HCT116 (cell line): ENCODE measurements at regions not wholly inside any gene's neighbourhood (a gene's known extent, or its start where the extent isn't known, plus 50 kb on each side); places are given as distances from the start of the nearest gene placed in this dataset.

ENCODE experiments used
- EGR1 ChIP-seq: IDR thresholded peaks from 2 replicates; pipeline ENCODE4 v1.6.1; 2012; ENCODE audit warnings: low read depth
- EZH2 ChIP-seq: fragments of 200-600 bp; sonication (generic); IDR thresholded peaks from 2 replicates; pipeline ENCODE4 v1.6.1; 2017; ENCODE audit warnings: antibody characterized with exemption, mixed run types
- JUND ChIP-seq: IDR thresholded peaks from 2 replicates; pipeline ENCODE4 v1.6.1; 2012
- MAX ChIP-seq: IDR thresholded peaks from 2 replicates; pipeline ENCODE4 v1.6.1; 2012
- POLR2A ChIP-seq: IDR thresholded peaks from 2 replicates; pipeline ENCODE4 v1.7.0; 2011; ENCODE audit warnings: borderline replicate concordance; ENCODE audit not compliant: insufficient read depth, insufficient read length; ENCODE audit errors: extremely low read depth
- POLR2AphosphoS5 ChIP-seq: IDR thresholded peaks from 2 replicates; pipeline ENCODE4 v1.6.1; 2011; ENCODE audit warnings: mild to moderate bottlenecking, low read depth, low read length, moderate library complexity
- RAD21 ChIP-seq: IDR thresholded peaks from 2 replicates; pipeline ENCODE4 v1.6.1; 2012; ENCODE audit warnings: low read depth, mild to moderate bottlenecking
- REST ChIP-seq: IDR thresholded peaks from 2 replicates; pipeline ENCODE4 v1.6.1; 2012; ENCODE audit warnings: low read depth
- SP1 ChIP-seq: IDR thresholded peaks from 2 replicates; pipeline ENCODE4 v1.6.1; 2012; ENCODE audit warnings: low read depth
- SRF ChIP-seq: IDR thresholded peaks from 2 replicates; pipeline ENCODE4 v1.6.1; 2012; ENCODE audit warnings: low read depth
- ZNF274 ChIP-seq: fragments of 200-500 bp; sonication (Bioruptor generic); IDR thresholded peaks from 2 replicates; pipeline ENCODE4 v1.6.1; 2014; ENCODE audit warnings: mild to moderate bottlenecking, low read depth, low read length, inconsistent platforms
- TF ChIP-seq, protein P1 (sequence below), 3 experiments: fragments of 200-600 bp in 1 of 3; sonication (generic) in 1 of 3; IDR thresholded peaks in 2 of 3; conservative IDR thresholded peaks in 1 of 3; 2 replicates each; pipeline ENCODE4 v1.5.1; 2012 to 2017; ENCODE audit warnings: low read depth in 2 of 3, low read length in 2 of 3, antibody characterized with exemption in 1 of 3, borderline replicate concordance in 1 of 3, control low read depth in 1 of 3, mild to moderate bottlenecking in 1 of 3, mixed read lengths in 1 of 3, mixed run types in 1 of 3, moderate library complexity in 1 of 3; ENCODE audit not compliant: insufficient read depth in 1 of 3
- TF ChIP-seq, protein P2 (sequence below): IDR thresholded peaks from 2 replicates; pipeline ENCODE4 v1.6.1; 2012

- TF ChIP-seq SP1 (no peak), SRF (no peak), POLR2A (no peak), RAD21 (no peak), EGR1 (no peak), POLR2AphosphoS5 (no peak), REST (no peak), ZNF274 (no peak), EZH2 (no peak), JUND (no peak), MAX (no peak)
- TF ChIP-seq, protein P1, sequence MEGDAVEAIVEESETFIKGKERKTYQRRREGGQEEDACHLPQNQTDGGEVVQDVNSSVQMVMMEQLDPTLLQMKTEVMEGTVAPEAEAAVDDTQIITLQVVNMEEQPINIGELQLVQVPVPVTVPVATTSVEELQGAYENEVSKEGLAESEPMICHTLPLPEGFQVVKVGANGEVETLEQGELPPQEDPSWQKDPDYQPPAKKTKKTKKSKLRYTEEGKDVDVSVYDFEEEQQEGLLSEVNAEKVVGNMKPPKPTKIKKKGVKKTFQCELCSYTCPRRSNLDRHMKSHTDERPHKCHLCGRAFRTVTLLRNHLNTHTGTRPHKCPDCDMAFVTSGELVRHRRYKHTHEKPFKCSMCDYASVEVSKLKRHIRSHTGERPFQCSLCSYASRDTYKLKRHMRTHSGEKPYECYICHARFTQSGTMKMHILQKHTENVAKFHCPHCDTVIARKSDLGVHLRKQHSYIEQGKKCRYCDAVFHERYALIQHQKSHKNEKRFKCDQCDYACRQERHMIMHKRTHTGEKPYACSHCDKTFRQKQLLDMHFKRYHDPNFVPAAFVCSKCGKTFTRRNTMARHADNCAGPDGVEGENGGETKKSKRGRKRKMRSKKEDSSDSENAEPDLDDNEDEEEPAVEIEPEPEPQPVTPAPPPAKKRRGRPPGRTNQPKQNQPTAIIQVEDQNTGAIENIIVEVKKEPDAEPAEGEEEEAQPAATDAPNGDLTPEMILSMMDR (IDR thresholded peaks at IDR 0.05 in 2 of 3, conservative IDR thresholded peaks at IDR 0.05 in 1 of 3; ENCODE audit: borderline replicate concordance in 1 of 3, insufficient read depth in 1 of 3, low read depth in 2 of 3, low read length in 2 of 3): no peak
- TF ChIP-seq, protein P2, sequence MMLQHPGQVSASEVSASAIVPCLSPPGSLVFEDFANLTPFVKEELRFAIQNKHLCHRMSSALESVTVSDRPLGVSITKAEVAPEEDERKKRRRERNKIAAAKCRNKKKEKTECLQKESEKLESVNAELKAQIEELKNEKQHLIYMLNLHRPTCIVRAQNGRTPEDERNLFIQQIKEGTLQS: no peak
These were observed 342.1 kb upstream of the CCDC54 start for GRCh38 chr3:107035176-107035575.
